ENCODE measurements at regions not wholly inside any gene's neighbourhood (a gene's known extent, or its start where the extent isn't known, plus 50 kb on each side); places are given as distances from the start of the nearest gene placed in this dataset.

DNA sequence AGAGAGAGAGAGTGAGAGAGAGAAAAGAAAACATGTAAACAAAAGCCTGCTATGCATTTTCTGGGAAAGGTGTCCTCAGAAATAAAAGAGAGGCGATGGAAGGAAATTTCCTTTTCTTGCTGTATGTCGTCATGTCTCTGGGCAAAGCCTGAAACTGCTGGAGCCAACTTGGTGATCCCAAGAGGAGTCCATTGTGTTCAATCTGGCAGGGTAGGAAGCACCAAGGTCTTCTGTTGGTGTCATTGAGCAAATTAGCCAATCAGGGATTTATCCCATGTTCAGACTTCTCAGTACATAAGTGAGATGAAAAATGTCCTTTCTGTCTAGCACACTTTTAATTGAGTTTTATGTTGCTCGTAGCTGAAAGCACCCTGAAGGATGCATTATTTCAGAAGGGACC lies 260.0 kb upstream of the KAZN start:
- H3K79me1 ChIP-seq (ENCODE audit: low read depth, low read length) = no peaks in the 10 kb centered on the region
- no peak overlapping the region for H3K9ac ChIP-seq (ENCODE audit: low read depth, low read length, poor library complexity)
- peaks cover 0 to 3% of the 10 kb centered on the region in 2 donors for H3K9me3 ChIP-seq (replicated peaks in 1 of 2; ENCODE audit: control insufficient read depth in 2 of 2, insufficient read depth in 1 of 2, low read depth in 1 of 2, low read length in 2 of 2)
- no peak overlapping the region for H2BK5ac ChIP-seq (ENCODE audit: low read length)
- no peak overlapping the region for H4K8ac ChIP-seq (ENCODE audit: low read depth, low read length)
- no peak overlapping the region for H3K14ac ChIP-seq (ENCODE audit: low read length)
- no peak overlapping the region for H3K23ac ChIP-seq (ENCODE audit: low read depth, low read length, poor library complexity)
- no peak overlapping the region for H2BK15ac ChIP-seq (ENCODE audit: low read length)
- no CpG with 5 or more reads among the region's 3 CpGs for WGBS, 2 donors (ENCODE audit: extremely low coverage in 2 of 2, insufficient read length in 2 of 2, insufficient replicate concordance in 1 of 2)
- H3K4me1 ChIP-seq (ENCODE audit: control insufficient read depth in 2 of 2, insufficient read depth in 1 of 2, low read depth in 1 of 2, low read length in 2 of 2) = peaks cover 2% of the 10 kb centered on the region in 2 donors
- no peak overlapping the region for H2AK5ac ChIP-seq (ENCODE audit: low read depth, low read length)
- H3K4ac ChIP-seq (ENCODE audit: low read length) = no peak overlapping the region
- no peak overlapping the region for H4K91ac ChIP-seq (ENCODE audit: low read depth, low read length, poor library complexity)
- no peak overlapping the region for H3K18ac ChIP-seq (ENCODE audit: low read length)
- no peak for DNase-seq (ENCODE audit: low spot score)
- no peak overlapping the region for H3K4me2 ChIP-seq (ENCODE audit: insufficient read depth, low read length, poor library complexity, severe bottlenecking)
- H2BK12ac ChIP-seq (ENCODE audit: low read length) = no peak overlapping the region
- H2AFZ ChIP-seq (ENCODE audit: low read length) = no peak overlapping the region
- H3K36me3 ChIP-seq (replicated peaks in 1 of 2; ENCODE audit: control insufficient read depth in 2 of 2, insufficient read depth in 2 of 2, low read length in 2 of 2) = no peaks in the 10 kb centered on the region
- no peak overlapping the region for H2BK120ac ChIP-seq (ENCODE audit: low read depth, low read length)
- H3K27me3 ChIP-seq (ENCODE audit: control insufficient read depth in 3 of 3, insufficient read depth in 3 of 3, low read depth in 1 of 3, low read length in 3 of 3) = no peaks in the 10 kb centered on the region
- no peak overlapping the region for H3K27ac ChIP-seq (replicated peaks; ENCODE audit: low read length)
- no peak overlapping the region for H3K4me3 ChIP-seq (ENCODE audit: low read length in 2 of 2)

- no peak overlapping the region for H3K4ac ChIP-seq (ENCODE audit: low read length)
- no peaks in the 10 kb centered on the region for H3K27me3 ChIP-seq (ENCODE audit: control insufficient read depth in 3 of 3, insufficient read depth in 3 of 3, low read depth in 1 of 3, low read length in 3 of 3)
- no peak overlapping the region for H3K27ac ChIP-seq (replicated peaks; ENCODE audit: low read length)
- H3K79me1 ChIP-seq (ENCODE audit: low read depth, low read length) = no peaks in the 10 kb centered on the region
- H2BK15ac ChIP-seq (ENCODE audit: low read length) = no peak overlapping the region
- H3K9me3 ChIP-seq (replicated peaks in 1 of 2; ENCODE audit: control insufficient read depth in 2 of 2, insufficient read depth in 1 of 2, low read depth in 1 of 2, low read length in 2 of 2) = no peaks in the 10 kb centered on the region
- H3K18ac ChIP-seq (ENCODE audit: low read length) = no peak overlapping the region
- no peak overlapping the region for H3K9ac ChIP-seq (ENCODE audit: low read depth, low read length, poor library complexity)
- H3K4me3 ChIP-seq (ENCODE audit: low read length in 2 of 2) = no peak overlapping the region
- no CpG with 5 or more reads among the region's 5 CpGs for WGBS, 2 donors (ENCODE audit: extremely low coverage in 2 of 2, insufficient read length in 2 of 2, insufficient replicate concordance in 1 of 2)
- H4K8ac ChIP-seq (ENCODE audit: low read depth, low read length) = no peak overlapping the region
- H2BK120ac ChIP-seq (ENCODE audit: low read depth, low read length) = no peak overlapping the region
- H3K4me2 ChIP-seq (ENCODE audit: insufficient read depth, low read length, poor library complexity, severe bottlenecking) = no peak overlapping the region
- H2BK5ac ChIP-seq (ENCODE audit: low read length) = no peak overlapping the region
- no peak overlapping the region for H4K91ac ChIP-seq (ENCODE audit: low read depth, low read length, poor library complexity)
- DNase-seq (ENCODE audit: low spot score) = no peak
- H2BK12ac ChIP-seq (ENCODE audit: low read length) = no peak overlapping the region
- peaks cover 2% of the 10 kb centered on the region in 2 donors for H3K4me1 ChIP-seq (ENCODE audit: control insufficient read depth in 2 of 2, insufficient read depth in 1 of 2, low read depth in 1 of 2, low read length in 2 of 2)
- no peaks in the 10 kb centered on the region for H3K36me3 ChIP-seq (replicated peaks in 1 of 2; ENCODE audit: control insufficient read depth in 2 of 2, insufficient read depth in 2 of 2, low read length in 2 of 2)
- no peak overlapping the region for H3K23ac ChIP-seq (ENCODE audit: low read depth, low read length, poor library complexity)
- no peak overlapping the region for H2AFZ ChIP-seq (ENCODE audit: low read length)
- no peak overlapping the region for H2AK5ac ChIP-seq (ENCODE audit: low read depth, low read length)
- H3K14ac ChIP-seq (ENCODE audit: low read length) = no peak overlapping the region
Measured at GRCh38 chr1:14339288-14339687, 259.2 kb upstream of the KAZN start.

GRCh38 chr1:14340002-14340785 lies 258.3 kb upstream of the KAZN start:
- Histone ChIP-seq H3K4ac (ENCODE audit: low read length) (no peak overlapping the region), H2BK12ac (ENCODE audit: low read length) (no peak overlapping the region), H3K9me3 (replicated peaks in 1 of 2; ENCODE audit: control insufficient read depth in 2 of 2, insufficient read depth in 1 of 2, low read depth in 1 of 2, low read length in 2 of 2) (no peaks in the 10 kb centered on the region), H2BK15ac (ENCODE audit: low read length) (no peak overlapping the region), H3K27ac (replicated peaks; ENCODE audit: low read length) (no peak overlapping the region), H3K36me3 (replicated peaks in 1 of 2; ENCODE audit: control insufficient read depth in 2 of 2, insufficient read depth in 2 of 2, low read length in 2 of 2) (no peaks in the 10 kb centered on the region), H3K4me3 (ENCODE audit: low read length in 2 of 2) (no peak overlapping the region), H2BK5ac (ENCODE audit: low read length) (no peak overlapping the region), H3K4me1 (ENCODE audit: control insufficient read depth in 2 of 2, insufficient read depth in 1 of 2, low read depth in 1 of 2, low read length in 2 of 2) (peaks cover 0 to 2% of the 10 kb centered on the region in 2 donors), H4K8ac (ENCODE audit: low read depth, low read length) (no peak overlapping the region), H2BK120ac (ENCODE audit: low read depth, low read length) (no peak overlapping the region), H3K14ac (ENCODE audit: low read length) (no peak overlapping the region), H2AK5ac (ENCODE audit: low read depth, low read length) (no peak overlapping the region), H3K4me2 (ENCODE audit: insufficient read depth, low read length, poor library complexity, severe bottlenecking) (no peak overlapping the region), H3K18ac (ENCODE audit: low read length) (no peak overlapping the region), H3K79me1 (ENCODE audit: low read depth, low read length) (no peaks in the 10 kb centered on the region), H4K91ac (ENCODE audit: low read depth, low read length, poor library complexity) (no peak overlapping the region), H3K23ac (ENCODE audit: low read depth, low read length, poor library complexity) (no peak overlapping the region), H3K9ac (ENCODE audit: low read depth, low read length, poor library complexity) (no peak overlapping the region), H2AFZ (ENCODE audit: low read length) (no peak overlapping the region), H3K27me3 (ENCODE audit: control insufficient read depth in 3 of 3, insufficient read depth in 3 of 3, low read depth in 1 of 3, low read length in 3 of 3) (no peaks in the 10 kb centered on the region)
- DNase-seq (ENCODE audit: low spot score) = no peak
- no CpG with 5 or more reads among the region's 5 CpGs for WGBS, 2 donors (ENCODE audit: extremely low coverage in 2 of 2, insufficient read length in 2 of 2, insufficient replicate concordance in 1 of 2)

- no peak for DNase-seq (ENCODE audit: low spot score)
- Histone ChIP-seq H3K4me3 (ENCODE audit: low read length in 2 of 2) (no peak overlapping the region), H4K91ac (ENCODE audit: low read depth, low read length, poor library complexity) (no peak overlapping the region), H3K14ac (ENCODE audit: low read length) (no peak overlapping the region), H2AFZ (ENCODE audit: low read length) (no peak overlapping the region), H2BK15ac (ENCODE audit: low read length) (no peak overlapping the region), H3K79me1 (ENCODE audit: low read depth, low read length) (no peaks in the 10 kb centered on the region), H3K36me3 (replicated peaks in 1 of 2; ENCODE audit: control insufficient read depth in 2 of 2, insufficient read depth in 2 of 2, low read length in 2 of 2) (no peaks in the 10 kb centered on the region), H3K18ac (ENCODE audit: low read length) (peak overlapping the region; percentile 4), H2BK120ac (ENCODE audit: low read depth, low read length) (no peak overlapping the region), H3K27ac (replicated peaks; ENCODE audit: low read length) (no peak overlapping the region), H4K8ac (ENCODE audit: low read depth, low read length) (no peak overlapping the region), H3K27me3 (ENCODE audit: control insufficient read depth in 3 of 3, insufficient read depth in 3 of 3, low read depth in 1 of 3, low read length in 3 of 3) (no peaks in the 10 kb centered on the region), H2BK12ac (ENCODE audit: low read length) (no peak overlapping the region), H3K4me1 (ENCODE audit: control insufficient read depth in 2 of 2, insufficient read depth in 1 of 2, low read depth in 1 of 2, low read length in 2 of 2) (peaks cover 2 to 5% of the 10 kb centered on the region in 2 donors), H2BK5ac (ENCODE audit: low read length) (no peak overlapping the region), H2AK5ac (ENCODE audit: low read depth, low read length) (no peak overlapping the region), H3K4me2 (ENCODE audit: insufficient read depth, low read length, poor library complexity, severe bottlenecking) (no peak overlapping the region), H3K9me3 (replicated peaks in 1 of 2; ENCODE audit: control insufficient read depth in 2 of 2, insufficient read depth in 1 of 2, low read depth in 1 of 2, low read length in 2 of 2) (no peaks in the 10 kb centered on the region), H3K4ac (ENCODE audit: low read length) (no peak overlapping the region), H3K9ac (ENCODE audit: low read depth, low read length, poor library complexity) (no peak overlapping the region), H3K23ac (ENCODE audit: low read depth, low read length, poor library complexity) (no peak overlapping the region)
- WGBS, 2 donors (ENCODE audit: extremely low coverage in 2 of 2, insufficient read length in 2 of 2, insufficient replicate concordance in 1 of 2) = no CpG with 5 or more reads among the region's 3 CpGs
Measured at GRCh38 chr1:14341147-14341546, 257.3 kb upstream of the KAZN start.
